ENCODE measurements at regions not wholly inside any gene's neighbourhood (a gene's known extent, or its start where the extent isn't known, plus 50 kb on each side); places are given as distances from the start of the nearest gene placed in this dataset.

DNA sequence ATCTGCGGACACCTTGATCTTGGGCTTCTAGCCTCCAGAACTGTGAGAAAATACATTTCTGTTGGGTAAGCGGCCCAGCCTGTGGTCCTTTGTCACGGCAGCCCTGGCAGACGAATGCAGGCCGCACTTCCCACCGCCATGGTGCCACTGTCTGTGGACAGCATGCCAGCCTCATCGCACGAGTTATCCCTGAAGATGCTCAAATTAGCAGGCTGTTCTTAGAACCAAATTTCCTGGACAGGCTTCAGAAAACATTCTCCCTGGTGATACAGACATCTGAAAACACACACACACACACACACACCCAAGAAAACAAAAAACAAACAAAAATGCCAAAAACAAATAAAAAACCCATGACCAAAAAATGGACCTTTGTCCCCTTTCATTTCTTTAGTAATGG, 343.5 kb upstream of the GATB start:
- in situ Hi-C loops (cut with HindIII; ENCODE audit: low sequenced_read_pairs), result no loop called here
- DNase-seq (ENCODE audit: low spot score), result peak; percentile 41

DNA sequence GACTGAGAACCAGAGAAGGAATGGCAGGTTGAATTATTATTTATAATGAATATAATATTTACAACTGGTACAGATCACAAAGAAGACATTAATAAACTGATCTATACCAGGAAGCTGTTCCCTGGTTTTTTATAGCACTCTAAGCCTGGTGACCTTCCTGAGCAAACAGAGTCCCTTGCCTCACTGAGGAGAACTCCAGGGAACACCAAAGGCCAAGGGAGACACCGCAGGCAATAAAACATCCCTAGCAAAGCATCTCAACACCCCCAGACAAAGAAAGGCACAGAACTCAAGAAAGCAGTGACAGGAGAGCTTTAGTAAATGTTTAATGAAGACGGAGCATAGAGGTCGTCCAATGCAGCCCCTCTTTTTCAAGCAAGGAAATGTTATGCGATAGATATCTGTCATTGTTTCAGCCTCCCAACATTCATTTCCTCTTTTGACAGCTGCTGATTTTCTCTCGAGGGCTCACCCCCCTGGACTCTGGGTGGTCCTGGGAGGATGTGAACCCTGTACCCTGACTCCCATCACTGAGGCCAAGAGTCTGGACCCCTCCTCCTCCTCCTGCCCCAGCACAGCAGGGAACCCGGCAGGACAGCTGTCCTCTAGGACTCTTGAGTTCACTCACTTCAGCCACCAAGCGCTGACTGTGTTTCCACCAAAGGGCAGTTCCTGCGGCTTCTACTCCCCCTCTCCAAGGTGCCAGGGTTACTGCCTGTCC, 342.5 kb upstream of the GATB start:
- no peak for DNase-seq (ENCODE audit: low spot score)
- in situ Hi-C loops (cut with HindIII; ENCODE audit: low sequenced_read_pairs), result no loop called here

DNA sequence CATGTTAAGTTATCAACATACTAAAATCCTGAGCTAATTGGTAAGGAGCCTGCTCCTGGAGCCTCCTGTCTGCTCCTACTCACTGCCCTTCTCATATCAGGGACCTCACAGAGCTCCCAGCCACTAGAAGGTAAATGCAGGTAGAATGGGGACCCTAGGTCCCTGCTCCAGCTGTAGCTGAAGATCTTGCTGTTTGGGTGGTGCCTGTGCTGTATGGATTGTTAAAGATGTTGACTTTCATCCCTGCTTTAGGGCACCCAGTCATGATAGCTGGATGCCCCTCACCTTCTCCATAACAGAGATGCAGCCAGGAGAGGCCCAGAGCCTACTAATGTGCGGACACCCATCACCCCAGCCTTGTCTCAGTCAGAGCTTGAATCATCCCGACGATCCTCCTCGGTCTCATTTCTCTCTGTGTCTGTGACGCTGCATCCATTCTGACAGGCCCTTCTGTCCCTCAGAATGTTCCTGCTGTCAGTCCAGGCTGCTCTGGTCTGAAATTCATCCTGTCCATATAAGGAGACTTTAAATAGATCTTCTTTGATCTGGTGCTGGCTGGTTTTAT, 341.7 kb upstream of the GATB start:
- peak; percentile 84 for DNase-seq (ENCODE audit: low spot score)
- in situ Hi-C loops (cut with HindIII; ENCODE audit: low sequenced_read_pairs), result no loop called here

DNA sequence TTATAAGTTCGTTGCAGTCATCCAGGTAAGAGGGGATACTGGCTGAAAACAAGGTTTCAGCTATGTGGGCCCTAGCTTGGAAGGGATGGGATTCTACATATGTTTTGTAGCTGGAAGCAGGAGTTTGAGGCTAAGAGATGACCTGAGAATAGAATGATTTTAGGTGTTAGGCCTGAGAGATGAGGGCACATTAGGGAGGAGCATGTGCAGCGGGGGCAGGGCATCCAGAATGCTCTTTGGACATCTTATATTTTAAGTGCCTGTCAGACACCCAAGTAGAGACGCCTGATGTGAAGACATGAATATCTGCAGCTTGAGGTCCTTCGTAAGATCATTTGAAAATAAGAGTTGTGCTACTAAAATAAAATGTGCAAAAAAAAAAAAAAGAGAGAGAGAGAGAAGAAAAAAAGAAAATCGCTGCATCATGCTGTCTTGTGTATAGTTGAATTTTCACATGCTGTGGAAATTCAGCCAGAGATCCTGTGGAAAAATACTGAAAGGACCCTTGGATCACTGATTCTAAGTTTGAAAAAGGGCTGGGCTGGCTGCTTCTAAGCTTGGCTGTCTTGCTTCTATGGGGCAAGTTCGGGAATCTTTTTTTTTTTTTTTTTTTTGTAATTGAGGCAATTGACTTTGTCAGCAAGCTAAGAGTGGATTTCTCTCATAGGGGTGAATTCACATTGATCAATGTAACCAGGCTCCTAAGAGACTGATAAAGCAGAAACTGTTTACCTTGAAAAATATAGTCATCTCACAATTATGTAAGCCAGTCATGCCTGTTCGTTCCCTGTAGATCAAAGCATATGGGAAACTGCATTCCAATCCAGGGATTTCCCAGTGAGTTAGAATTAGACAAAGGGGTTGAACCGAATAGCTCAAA, 341.0 kb upstream of the GATB start:
- in situ Hi-C loops (cut with HindIII; ENCODE audit: low sequenced_read_pairs), result no loop called here
- DNase-seq (ENCODE audit: low spot score), result peak; percentile 23

DNA sequence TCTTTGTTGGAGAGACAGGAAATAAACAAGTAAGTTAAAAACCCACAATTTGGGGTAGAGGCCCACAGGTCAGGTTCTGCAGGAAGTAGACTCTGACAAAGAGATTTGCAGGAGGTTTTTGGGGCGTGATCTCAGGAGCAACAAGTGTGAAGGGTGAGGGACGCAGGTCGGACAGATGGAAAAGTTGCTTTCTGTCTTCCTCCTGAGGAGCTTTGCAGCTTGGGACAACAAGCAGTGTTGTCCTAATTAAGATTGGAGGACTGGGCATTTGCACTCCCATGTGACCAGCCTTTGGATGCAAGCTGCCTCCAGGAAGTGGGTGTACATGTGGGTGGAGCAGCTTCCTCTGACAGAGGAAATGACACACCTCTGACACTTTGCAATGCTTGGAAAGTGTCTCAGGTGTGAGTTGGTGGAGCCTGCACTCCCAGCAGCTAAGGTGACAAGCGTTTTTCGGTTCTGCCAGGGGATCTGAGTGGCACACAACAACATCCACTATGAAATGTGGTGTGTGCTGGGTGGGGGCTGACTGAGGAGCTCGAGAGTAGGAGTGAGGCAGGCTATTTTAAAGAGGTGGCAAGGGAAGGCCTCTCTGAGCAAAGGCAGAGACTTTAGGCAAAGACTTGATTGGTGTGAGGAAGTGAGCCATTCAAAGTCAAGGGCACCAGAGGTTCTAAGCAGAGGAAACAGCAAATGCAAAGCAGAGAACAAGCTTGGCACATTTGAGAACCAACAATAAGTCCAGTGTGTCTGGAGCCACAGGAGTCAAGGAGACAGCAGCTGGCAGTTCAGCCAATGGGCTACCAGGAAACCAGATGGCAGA, 339.8 kb upstream of the GATB start:
- in situ Hi-C loops (cut with HindIII; ENCODE audit: low sequenced_read_pairs), result no loop called here
- DNase-seq (ENCODE audit: low spot score), result no peak

DNA sequence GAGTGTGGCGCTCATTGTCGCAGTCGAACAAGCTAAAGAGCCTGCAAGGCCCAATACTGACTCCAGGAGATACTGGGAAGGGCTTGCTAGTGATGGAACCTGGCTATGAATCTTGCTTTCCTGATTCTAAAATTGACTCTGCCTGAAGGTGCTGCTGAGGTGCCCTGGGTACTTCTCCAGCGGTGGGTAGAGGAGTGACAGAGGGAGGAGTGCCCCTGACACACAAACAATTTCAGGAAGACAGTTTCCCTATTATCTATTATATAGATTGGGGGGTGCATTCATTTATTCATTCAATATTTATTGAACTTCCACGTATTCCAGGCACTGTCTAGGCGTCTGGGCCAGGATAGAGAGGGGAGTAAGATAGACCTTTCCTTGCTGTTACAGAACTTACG, 339.2 kb upstream of the GATB start:
- no peak for DNase-seq (ENCODE audit: low spot score)
- in situ Hi-C loops (cut with HindIII; ENCODE audit: low sequenced_read_pairs), result no loop called here

DNA sequence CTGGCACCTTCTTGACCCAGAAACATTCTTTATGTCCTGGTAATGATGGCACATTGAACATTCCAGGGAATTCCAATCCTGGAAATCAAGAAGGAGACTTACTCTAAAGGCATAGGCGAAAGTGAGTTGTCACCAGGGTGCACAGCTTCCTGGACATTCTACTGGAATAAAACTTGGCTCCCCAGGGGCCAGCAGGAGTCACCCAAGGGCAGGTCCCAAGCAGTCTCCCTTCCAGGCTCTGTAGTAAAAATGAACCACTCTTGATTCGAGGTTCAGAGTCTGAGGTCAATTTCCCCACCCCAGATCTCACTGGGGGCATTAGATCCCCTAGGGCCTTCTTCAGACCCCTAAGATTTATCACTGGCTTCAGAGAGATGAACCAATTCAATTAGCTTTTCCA, 338.7 kb upstream of the GATB start:
- in situ Hi-C loops (cut with HindIII; ENCODE audit: low sequenced_read_pairs), result no loop called here
- no peak for DNase-seq (ENCODE audit: low spot score)

DNA sequence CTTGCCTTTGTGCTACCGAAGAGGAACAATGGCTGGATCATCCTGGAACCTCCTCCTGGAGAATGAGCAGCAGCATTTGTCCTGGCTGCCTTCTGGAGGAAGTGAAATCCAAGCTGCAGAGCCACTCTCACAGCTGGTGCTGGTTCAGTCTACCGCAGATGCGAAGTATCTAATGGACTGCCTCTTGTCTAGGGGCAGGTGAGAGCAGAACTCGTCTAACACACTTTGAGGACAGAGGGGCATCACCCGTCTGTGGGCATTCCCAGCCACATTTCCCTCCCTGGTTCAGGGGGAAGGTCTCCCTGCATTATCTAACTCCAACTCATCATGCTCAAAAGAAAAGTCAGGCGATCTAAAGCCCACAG, 338.2 kb upstream of the GATB start:
- in situ Hi-C loops (cut with HindIII; ENCODE audit: low sequenced_read_pairs), result no loop called here
- no peak for DNase-seq (ENCODE audit: low spot score)

DNA sequence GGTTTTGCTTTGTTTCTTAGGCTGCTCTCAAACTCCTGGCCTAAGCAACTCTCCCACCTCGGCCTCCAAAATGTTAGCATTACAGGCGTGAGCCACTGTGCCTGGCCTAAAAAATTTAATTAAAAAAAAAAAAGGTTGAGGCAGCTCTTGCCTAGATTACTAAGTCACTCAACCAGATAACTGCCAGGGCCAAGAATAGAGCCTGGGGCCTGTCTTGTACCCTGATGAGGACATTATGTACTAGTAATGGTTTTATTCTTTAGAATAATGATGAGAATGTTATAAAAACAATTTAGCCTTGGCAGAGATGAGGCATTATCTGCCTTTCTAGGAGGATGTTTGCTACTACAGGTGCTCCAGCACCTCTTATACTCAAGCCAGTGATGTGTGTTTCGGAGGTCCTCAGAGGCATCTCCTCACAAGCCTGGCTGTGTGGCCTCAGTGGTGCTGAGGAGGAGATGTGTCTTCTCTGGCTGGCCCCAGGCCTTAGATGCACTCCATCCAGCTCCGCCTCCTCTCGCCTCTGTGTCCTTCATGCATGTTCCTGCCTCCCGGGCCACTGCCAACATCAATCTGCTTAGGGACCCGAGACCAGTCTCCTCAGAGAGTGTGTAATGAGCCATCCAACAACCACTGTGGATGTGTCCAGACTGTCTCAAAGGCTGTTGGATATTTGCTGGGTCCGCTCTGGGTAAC, 337.7 kb upstream of the GATB start:
- in situ Hi-C loops (cut with HindIII; ENCODE audit: low sequenced_read_pairs), result no loop called here
- no peak for DNase-seq (ENCODE audit: low spot score)

DNA sequence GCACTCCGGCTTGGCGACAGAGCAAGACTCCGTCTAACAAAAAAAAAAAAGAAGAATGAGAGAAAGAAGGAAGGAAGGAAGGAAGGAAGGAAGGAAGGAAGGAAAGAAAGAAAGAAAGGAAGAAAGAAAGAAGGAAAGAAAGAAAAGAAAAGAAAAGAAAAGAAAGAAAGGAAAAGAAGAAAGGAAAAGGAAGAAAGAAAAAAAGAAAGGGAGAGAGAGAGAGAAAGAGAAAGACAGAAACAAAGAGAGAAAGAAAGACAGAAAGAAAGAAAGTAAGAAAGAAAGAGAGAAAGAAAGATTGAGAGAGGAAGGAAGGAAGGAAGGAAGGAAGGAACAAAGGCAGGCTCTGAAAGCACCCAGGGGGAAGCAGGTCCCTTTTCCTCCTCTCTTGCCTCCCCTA, 336.6 kb upstream of the GATB start:
- DNase-seq (ENCODE audit: low spot score), result no peak
- in situ Hi-C loops (cut with HindIII; ENCODE audit: low sequenced_read_pairs), result no loop called here

DNA sequence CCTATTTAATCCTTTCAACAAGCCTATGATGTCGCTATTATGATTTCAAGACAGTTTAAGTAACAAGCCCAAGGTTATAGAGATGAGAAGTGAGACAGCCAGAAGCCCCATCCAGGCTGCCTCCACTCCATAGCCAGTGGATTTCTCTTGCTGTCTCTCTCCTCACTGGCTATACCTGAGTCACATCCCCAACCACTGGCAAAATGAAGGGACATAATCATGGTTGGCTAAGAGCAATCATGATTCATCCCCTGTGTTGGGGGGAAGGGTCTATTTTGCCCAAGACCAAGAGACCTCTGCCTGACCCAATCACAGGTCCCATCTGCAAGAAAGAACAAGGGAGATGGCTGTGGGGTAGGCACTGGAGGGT, 334.9 kb upstream of the GATB start:
- in situ Hi-C loops (cut with HindIII; ENCODE audit: low sequenced_read_pairs), result no loop called here
- no peak for DNase-seq (ENCODE audit: low spot score)

DNA sequence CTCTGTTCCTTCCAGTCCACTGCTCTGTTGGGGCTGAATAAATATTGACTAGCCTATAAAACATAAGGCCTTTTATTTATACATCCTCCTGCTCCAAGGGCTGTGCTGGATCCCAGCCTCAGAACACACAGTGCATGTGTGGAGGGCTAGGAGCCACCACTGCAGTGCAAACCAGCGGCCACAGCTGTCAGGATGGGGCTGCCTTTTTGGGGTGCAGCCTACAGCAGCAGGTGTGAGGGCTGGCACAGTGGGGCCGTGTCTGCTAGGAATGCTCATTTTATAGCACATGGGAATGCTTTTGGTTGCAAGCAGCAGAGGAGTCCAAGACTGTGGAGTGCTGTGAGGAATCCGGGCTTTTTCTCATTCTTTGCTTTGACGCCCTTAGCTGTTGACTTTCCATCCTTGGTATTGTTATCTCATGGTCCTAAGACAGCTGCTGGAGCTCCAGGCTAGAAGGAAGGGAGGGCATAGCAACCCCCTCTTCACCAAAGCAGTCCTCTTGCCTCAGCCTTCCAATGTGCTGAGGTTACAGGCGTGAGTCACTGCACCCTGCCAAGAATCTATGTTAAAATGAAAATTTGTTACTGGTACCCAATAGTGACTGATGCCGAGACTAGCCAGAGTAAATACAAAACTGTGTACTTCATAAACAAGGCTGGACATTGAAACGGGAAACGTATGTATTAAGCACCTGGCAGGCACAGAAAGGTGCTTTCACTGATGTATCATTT, 334.3 kb upstream of the GATB start:
- in situ Hi-C loops (cut with HindIII; ENCODE audit: low sequenced_read_pairs), result no loop called here

DNA sequence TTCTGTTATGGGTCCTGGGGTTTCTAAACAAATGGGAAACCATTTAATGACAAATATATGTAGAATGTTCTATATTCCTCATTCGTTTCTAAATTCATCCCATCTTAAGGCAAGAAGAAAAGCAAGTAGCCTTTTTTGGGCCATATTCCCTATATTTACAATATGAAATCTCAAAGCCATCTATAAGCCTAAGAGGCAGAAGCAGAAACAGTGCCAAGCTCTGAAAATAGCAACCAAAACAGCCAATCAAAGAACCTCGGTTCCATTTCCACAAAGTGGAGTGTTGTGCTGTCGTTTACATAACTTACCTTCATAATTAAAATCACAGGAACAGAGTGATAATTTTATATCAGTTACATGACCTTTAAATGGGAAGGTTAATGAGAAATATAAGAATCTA, 330.6 kb upstream of the GATB start:
- DNase-seq (ENCODE audit: low spot score), result no peak
- in situ Hi-C loops (cut with HindIII; ENCODE audit: low sequenced_read_pairs), result no loop called here

More for the DNA sequence above, 334.3 kb upstream of the GATB start:
- DNase-seq (ENCODE audit: low spot score), result no peak

DNA sequence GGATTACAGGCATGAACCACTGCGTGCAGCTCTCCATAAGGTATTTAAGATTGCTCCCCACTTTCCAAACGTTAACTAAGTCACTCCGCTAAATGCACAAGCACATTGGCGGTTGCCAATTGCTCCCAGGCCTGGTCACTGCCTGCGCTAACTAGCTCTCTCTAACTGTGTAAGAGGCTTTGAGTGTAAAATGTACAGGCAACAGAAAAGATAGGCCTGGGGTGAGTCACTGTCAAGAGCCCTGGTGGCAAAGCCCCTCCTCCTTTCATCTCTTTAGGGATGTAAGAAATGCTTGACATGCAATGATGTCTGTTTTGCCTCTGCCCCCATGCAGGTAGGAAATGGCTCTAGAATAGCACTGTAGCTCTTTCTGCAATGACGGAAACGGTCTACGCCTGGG, 329.7 kb upstream of the GATB start:
- no peak for DNase-seq (ENCODE audit: low spot score)
- in situ Hi-C loops (cut with HindIII; ENCODE audit: low sequenced_read_pairs), result no loop called here

DNA sequence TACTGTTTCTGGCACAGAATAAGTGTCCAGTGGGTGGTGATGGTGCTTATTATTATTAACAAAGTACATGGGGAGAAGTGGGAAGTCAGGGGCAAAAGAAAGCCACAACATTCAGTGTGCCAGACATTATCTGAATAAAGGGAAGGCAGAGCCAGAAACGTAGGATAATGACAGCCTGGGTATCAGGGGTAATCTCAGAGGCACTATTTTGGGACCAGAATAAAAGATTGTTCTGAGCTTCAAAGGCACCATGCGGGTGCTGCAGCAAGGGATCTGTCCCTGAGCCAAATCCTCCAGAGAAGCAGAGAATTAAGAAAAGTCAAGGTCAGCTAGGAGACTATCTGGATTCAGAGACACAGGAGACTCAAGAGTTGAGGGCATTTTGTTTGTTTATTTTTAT, 328.8 kb upstream of the GATB start:
- in situ Hi-C loops (cut with HindIII; ENCODE audit: low sequenced_read_pairs), result no loop called here
- peak; percentile 60 for DNase-seq (ENCODE audit: low spot score)

DNA sequence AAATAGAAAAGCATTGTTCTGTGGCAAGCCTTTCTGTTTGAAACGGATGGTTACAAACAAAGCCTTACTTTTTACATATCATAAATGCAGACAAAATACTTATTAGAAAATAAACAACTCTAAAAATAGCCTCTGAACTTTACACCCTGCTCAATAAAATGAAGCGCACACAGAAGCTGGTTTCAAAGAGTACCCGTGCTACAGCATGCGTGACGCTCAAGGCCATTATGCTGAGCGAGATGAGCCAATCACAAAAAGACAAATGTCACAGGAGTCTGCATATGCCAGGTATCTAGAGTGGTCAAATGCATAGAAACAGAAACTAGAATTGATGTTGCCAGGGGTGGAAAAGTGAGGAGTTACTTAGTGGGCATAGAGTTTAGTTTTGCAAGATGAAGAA, 326.5 kb upstream of the GATB start:
- no peak for DNase-seq (ENCODE audit: low spot score)
- in situ Hi-C loops (cut with HindIII; ENCODE audit: low sequenced_read_pairs), result no loop called here

DNA sequence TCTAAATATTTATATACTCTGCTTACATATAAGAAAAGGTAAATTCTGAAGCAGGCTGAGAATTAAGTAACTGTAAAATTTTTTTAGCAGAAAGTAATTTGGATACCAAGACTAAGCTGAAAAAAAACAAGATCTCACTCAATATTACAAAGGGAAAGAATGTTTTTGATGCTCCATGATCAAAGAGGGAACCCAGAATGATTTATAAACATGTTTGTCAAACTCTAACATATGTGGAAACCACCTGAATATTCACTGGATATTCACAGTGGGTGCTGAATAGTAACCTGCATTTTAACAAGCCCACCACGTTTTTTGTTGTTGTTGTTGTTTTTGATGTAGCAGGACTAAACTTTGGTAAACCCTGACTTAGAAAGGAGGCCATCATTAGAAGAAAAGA, 324.9 kb upstream of the GATB start:
- no peak for DNase-seq (ENCODE audit: low spot score)
- in situ Hi-C loops (cut with HindIII; ENCODE audit: low sequenced_read_pairs), result no loop called here

DNA sequence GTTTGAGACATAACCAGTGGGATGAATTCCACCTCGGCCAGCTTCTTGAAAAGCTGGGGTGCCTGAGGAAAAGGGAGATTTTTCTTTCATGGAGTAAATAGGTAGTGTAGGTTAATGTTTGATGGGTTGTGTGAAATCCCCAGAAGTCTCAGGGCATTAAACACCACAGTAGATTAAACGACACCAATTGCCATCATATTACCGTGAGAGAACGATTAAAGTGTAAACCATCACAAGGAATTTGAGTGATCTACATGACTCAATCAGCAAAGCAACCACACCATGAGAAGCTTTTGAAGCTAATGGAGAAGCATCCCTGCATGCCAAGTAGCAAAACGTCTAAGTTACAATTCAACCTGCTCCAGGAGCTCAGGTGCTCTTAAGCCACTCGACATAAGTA, 322.5 kb upstream of the GATB start:
- DNase-seq (ENCODE audit: low spot score), result no peak
- in situ Hi-C loops (cut with HindIII; ENCODE audit: low sequenced_read_pairs), result no loop called here

DNA sequence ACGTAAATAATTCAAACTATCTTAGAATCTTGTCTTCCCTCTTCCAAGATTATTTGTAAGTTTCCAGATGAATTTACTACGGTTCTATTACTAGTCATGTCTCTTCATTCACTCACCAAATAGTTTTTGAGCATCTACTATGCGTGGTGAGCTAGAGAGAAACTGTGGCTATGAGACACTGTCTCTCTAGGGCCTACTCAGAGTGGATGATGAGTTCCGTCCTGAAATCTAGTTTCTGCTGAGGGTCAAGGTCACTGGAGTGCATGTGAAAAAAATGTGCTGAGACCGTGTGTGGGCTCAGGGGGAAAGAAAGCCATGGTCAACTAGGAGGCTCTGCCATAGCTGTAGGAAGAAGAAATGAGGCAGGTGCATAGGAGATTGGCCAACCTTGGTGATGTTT, 320.2 kb upstream of the GATB start:
- DNase-seq (ENCODE audit: low spot score), result no peak
- in situ Hi-C loops (cut with HindIII; ENCODE audit: low sequenced_read_pairs), result no loop called here
